ENCODE measurements at regions not wholly inside any gene's neighbourhood (a gene's known extent, or its start where the extent isn't known, plus 50 kb on each side); places are given as distances from the start of the nearest gene placed in this dataset.

DNA sequence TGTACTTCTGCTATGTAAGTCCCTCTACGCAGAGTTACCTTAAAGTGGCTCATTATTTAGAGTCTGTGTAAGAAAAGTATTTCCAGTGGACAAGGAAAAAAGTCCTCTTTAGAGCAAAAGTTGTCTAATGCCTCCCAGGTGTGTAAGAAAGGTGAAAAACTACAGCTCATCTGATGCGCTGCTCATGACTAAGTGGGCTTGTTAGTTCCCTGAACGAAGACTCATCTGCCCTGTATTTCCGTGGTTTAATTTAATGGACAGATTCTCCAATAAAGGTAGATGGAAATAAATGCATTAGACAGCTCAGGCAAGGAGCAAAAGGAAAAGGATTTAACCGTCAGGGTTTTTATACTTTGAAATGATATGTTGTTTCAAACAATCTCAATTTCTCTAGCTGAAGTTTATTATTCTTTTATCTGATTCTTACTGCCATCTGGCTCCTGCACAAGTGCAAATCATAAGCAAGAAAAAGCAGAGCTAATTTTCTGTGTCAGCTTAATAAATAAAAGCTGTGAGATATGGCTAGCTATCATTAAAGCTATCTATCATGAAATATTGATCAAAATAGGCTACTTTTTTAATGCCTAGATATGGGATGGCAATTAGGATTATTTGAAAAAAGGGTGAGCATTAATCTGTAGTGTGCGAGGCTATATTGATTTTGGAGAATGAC lies 73.7 kb upstream of the PCDH9 start:
- H3K4me3 ChIP-seq (ENCODE audit: low read depth in 1 of 3, low read length in 3 of 3): no peak overlapping the region
- no peaks in the 10 kb centered on the region for H3K36me3 ChIP-seq (ENCODE audit: control insufficient read depth in 3 of 3, insufficient read depth in 2 of 3, low read depth in 1 of 3, low read length in 3 of 3)
- no peak for DNase-seq
- H3K4me1 ChIP-seq (ENCODE audit: control insufficient read depth in 3 of 3, insufficient read depth in 2 of 3, low read depth in 1 of 3, low read length in 2 of 3): no peaks in the 10 kb centered on the region
- H3K27me3 ChIP-seq (ENCODE audit: control insufficient read depth in 3 of 3, insufficient read depth in 3 of 3, low read length in 3 of 3): no peaks in the 10 kb centered on the region
- no peak for FAIRE-seq
- H3K9me3 ChIP-seq (ENCODE audit: control insufficient read depth in 2 of 2, insufficient read depth in 1 of 2, low read depth in 1 of 2, low read length in 1 of 2): no peaks in the 10 kb centered on the region
- no peak overlapping the region for H3K27ac ChIP-seq (ENCODE audit: low read depth in 1 of 3, low read length in 2 of 3)
- 49 to 58% (median 51%) methylated on average over 6 of the region's 6 CpGs for WGBS, 3 donors

DNA sequence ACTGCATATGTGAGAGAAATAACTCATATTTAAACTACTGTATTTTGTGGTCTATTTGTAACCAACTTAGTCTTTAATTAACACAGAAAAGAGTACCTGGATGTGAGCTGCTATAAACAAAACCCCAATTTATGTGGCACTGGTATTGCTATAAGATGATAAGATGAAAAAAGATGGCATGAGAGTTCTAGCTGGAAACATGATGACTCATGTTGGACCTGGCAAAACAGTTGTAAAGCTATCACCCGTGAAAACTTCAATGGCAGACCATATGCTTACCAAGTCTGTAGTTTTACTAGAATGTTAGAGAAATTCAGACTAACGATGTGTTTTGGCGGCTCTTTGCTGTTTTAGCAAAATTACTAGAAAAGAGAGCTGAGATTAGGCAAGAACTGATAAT lies 69.6 kb upstream of the PCDH9 start:
- Histone ChIP-seq H3K4me1 (ENCODE audit: control insufficient read depth in 3 of 3, insufficient read depth in 2 of 3, low read depth in 1 of 3, low read length in 2 of 3) (no peaks in the 10 kb centered on the region), H3K4me3 (ENCODE audit: low read depth in 1 of 3, low read length in 3 of 3) (no peak overlapping the region), H3K9me3 (ENCODE audit: control insufficient read depth in 2 of 2, insufficient read depth in 1 of 2, low read depth in 1 of 2, low read length in 1 of 2) (no peaks in the 10 kb centered on the region), H3K36me3 (ENCODE audit: control insufficient read depth in 3 of 3, insufficient read depth in 2 of 3, low read depth in 1 of 3, low read length in 3 of 3) (no peaks in the 10 kb centered on the region), H3K27ac (ENCODE audit: low read depth in 1 of 3, low read length in 2 of 3) (no peak overlapping the region), H3K27me3 (ENCODE audit: control insufficient read depth in 3 of 3, insufficient read depth in 3 of 3, low read length in 3 of 3) (no peaks in the 10 kb centered on the region)
- WGBS, 3 donors: 74 to 92% (median 79%) methylated on average over 3 of the region's 3 CpGs
- DNase-seq (no peak), FAIRE-seq (no peak)

DNA sequence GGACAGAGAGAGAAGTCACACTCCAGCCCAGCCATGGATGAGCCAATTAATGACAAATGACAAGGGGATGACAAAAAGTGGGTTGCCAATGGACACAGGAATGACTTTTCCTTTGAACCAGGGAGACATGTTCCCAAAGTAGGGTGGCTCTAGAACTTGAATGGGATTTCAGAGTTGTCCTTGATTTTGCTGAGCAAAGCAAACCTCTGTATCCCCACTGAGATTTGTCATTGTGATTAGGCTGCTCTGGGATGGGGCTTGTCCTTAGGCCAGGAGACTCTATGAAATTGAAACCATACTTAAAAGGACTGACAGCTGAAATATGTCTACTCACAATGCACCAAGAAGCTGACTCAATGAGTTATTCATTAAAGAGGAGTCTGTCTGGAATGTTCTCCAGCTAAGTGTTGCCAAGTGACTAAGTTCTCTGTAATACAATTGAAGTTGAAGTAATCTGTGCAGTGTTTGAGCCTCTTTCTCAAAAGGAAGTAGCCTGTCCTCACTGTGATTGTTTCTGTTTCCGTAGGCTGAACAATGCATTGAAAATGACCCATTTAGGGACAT lies 69.0 kb upstream of the PCDH9 start:
- Histone ChIP-seq H3K9me3 (ENCODE audit: control insufficient read depth in 2 of 2, insufficient read depth in 1 of 2, low read depth in 1 of 2, low read length in 1 of 2) (no peaks in the 10 kb centered on the region), H3K4me1 (ENCODE audit: control insufficient read depth in 3 of 3, insufficient read depth in 2 of 3, low read depth in 1 of 3, low read length in 2 of 3) (no peaks in the 10 kb centered on the region), H3K4me3 (ENCODE audit: low read depth in 1 of 3, low read length in 3 of 3) (no peak overlapping the region), H3K36me3 (ENCODE audit: control insufficient read depth in 3 of 3, insufficient read depth in 2 of 3, low read depth in 1 of 3, low read length in 3 of 3) (no peaks in the 10 kb centered on the region), H3K27me3 (ENCODE audit: control insufficient read depth in 3 of 3, insufficient read depth in 3 of 3, low read length in 3 of 3) (no peaks in the 10 kb centered on the region), H3K27ac (ENCODE audit: low read depth in 1 of 3, low read length in 2 of 3) (no peak overlapping the region)
- FAIRE-seq (no peak), DNase-seq (no peak)
- 71 to 88% (median 83%) methylated on average over 1 of the region's 1 CpG for WGBS, 3 donors

DNA sequence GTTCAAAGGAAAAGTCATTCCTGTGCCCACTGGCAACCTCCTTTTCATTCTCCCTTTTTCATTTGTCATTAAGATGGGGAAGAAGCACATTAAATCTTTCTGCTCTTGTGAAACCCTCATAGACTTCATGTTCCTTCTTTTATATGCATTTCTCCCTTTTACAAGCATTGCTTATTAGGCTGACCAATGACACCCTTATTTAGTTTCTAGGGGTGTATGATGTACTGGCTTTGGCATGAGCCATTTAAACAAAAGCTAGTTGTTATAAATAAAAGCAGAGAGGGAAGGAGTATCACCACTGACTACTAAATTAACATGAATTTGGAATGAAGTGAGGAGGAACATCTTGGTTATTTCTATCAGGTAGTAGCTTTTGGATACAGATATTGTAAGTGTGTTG lies 68.2 kb upstream of the PCDH9 start:
- H3K4me1 ChIP-seq (ENCODE audit: control insufficient read depth in 3 of 3, insufficient read depth in 2 of 3, low read depth in 1 of 3, low read length in 2 of 3): no peaks in the 10 kb centered on the region
- H3K36me3 ChIP-seq (ENCODE audit: control insufficient read depth in 3 of 3, insufficient read depth in 2 of 3, low read depth in 1 of 3, low read length in 3 of 3): no peaks in the 10 kb centered on the region
- no peak overlapping the region for H3K4me3 ChIP-seq (ENCODE audit: low read depth in 1 of 3, low read length in 3 of 3)
- DNase-seq: no peak
- FAIRE-seq: no peak
- H3K27me3 ChIP-seq (ENCODE audit: control insufficient read depth in 3 of 3, insufficient read depth in 3 of 3, low read length in 3 of 3): no peaks in the 10 kb centered on the region
- no peaks in the 10 kb centered on the region for H3K9me3 ChIP-seq (ENCODE audit: control insufficient read depth in 2 of 2, insufficient read depth in 1 of 2, low read depth in 1 of 2, low read length in 1 of 2)
- no peak overlapping the region for H3K27ac ChIP-seq (ENCODE audit: low read depth in 1 of 3, low read length in 2 of 3)

- H3K4me3 ChIP-seq (ENCODE audit: low read depth in 1 of 3, low read length in 3 of 3): no peak overlapping the region
- no peak overlapping the region for H3K27ac ChIP-seq (ENCODE audit: low read depth in 1 of 3, low read length in 2 of 3)
- no peaks in the 10 kb centered on the region for H3K36me3 ChIP-seq (ENCODE audit: control insufficient read depth in 3 of 3, insufficient read depth in 2 of 3, low read depth in 1 of 3, low read length in 3 of 3)
- H3K27me3 ChIP-seq (ENCODE audit: control insufficient read depth in 3 of 3, insufficient read depth in 3 of 3, low read length in 3 of 3): no peaks in the 10 kb centered on the region
- FAIRE-seq: no peak
- no peak for DNase-seq
- 85 to 88% (median 87%) methylated on average over 2 of the region's 2 CpGs for WGBS, 3 donors
- no peaks in the 10 kb centered on the region for H3K4me1 ChIP-seq (ENCODE audit: control insufficient read depth in 3 of 3, insufficient read depth in 2 of 3, low read depth in 1 of 3, low read length in 2 of 3)
- no peaks in the 10 kb centered on the region for H3K9me3 ChIP-seq (ENCODE audit: control insufficient read depth in 2 of 2, insufficient read depth in 1 of 2, low read depth in 1 of 2, low read length in 1 of 2)
Measured at GRCh38 chr13:67296511-67296910, 66.4 kb upstream of the PCDH9 start.

DNA sequence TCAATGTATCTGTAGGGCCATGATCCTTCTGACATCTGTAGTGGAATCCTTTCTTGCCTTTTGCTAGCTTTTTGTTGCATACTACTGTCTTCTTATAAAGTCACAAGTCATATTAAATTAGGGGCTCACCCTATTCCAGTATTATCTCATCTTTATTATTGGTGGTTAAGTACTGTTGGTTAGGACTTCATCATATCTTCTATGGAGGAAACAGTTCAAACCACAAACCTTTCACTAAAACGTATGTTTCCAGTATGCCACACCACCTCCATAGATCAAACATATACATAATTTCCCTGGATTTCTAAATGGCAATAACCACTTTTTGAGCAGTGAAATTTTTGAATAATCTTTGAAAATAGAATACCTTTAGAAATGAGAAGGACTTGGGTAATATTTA lies 62.8 kb upstream of the PCDH9 start:
- WGBS, 3 donors: 41 to 68% (median 59%) methylated on average over 1 of the region's 1 CpG
- Histone ChIP-seq H3K4me1 (ENCODE audit: control insufficient read depth in 3 of 3, insufficient read depth in 2 of 3, low read depth in 1 of 3, low read length in 2 of 3) (no peaks in the 10 kb centered on the region), H3K36me3 (ENCODE audit: control insufficient read depth in 3 of 3, insufficient read depth in 2 of 3, low read depth in 1 of 3, low read length in 3 of 3) (no peaks in the 10 kb centered on the region), H3K9me3 (ENCODE audit: control insufficient read depth in 2 of 2, insufficient read depth in 1 of 2, low read depth in 1 of 2, low read length in 1 of 2) (no peaks in the 10 kb centered on the region), H3K27me3 (ENCODE audit: control insufficient read depth in 3 of 3, insufficient read depth in 3 of 3, low read length in 3 of 3) (no peaks in the 10 kb centered on the region), H3K4me3 (ENCODE audit: low read depth in 1 of 3, low read length in 3 of 3) (no peak overlapping the region), H3K27ac (ENCODE audit: low read depth in 1 of 3, low read length in 2 of 3) (no peak overlapping the region)
- DNase-seq (no peak), FAIRE-seq (no peak)

- DNase-seq (no peak), FAIRE-seq (no peak)
- 83 to 94% (median 94%) methylated on average over 1 of the region's 1 CpG for WGBS, 3 donors
- Histone ChIP-seq H3K4me1 (ENCODE audit: control insufficient read depth in 3 of 3, insufficient read depth in 2 of 3, low read depth in 1 of 3, low read length in 2 of 3) (no peaks in the 10 kb centered on the region), H3K27ac (ENCODE audit: low read depth in 1 of 3, low read length in 2 of 3) (no peak overlapping the region), H3K4me3 (ENCODE audit: low read depth in 1 of 3, low read length in 3 of 3) (no peak overlapping the region), H3K36me3 (ENCODE audit: control insufficient read depth in 3 of 3, insufficient read depth in 2 of 3, low read depth in 1 of 3, low read length in 3 of 3) (no peaks in the 10 kb centered on the region), H3K27me3 (ENCODE audit: control insufficient read depth in 3 of 3, insufficient read depth in 3 of 3, low read length in 3 of 3) (no peaks in the 10 kb centered on the region), H3K9me3 (ENCODE audit: control insufficient read depth in 2 of 2, insufficient read depth in 1 of 2, low read depth in 1 of 2, low read length in 1 of 2) (no peaks in the 10 kb centered on the region)
Measured at GRCh38 chr13:67285611-67286010, 55.5 kb upstream of the PCDH9 start.

DNA sequence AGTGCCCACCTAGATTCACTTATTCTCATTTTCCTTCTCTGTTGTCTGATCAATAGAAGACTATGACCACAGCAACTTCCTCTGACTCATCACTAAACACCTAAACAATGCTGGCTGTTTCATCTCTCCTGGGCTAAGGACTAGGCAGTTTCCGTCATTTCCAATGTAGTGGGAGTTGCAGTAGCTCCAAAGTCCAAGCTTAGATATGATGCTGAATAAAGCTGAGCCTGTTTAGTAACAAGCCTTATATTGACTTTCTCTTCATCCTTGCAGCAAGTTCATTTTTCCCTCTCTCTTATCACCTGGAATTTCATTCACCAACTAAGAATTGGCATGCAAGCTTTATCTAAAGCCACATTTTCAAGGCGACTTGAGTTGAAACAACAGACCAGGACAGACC lies 53.5 kb upstream of the PCDH9 start:
- Histone ChIP-seq H3K4me1 (ENCODE audit: control insufficient read depth in 3 of 3, insufficient read depth in 2 of 3, low read depth in 1 of 3, low read length in 2 of 3) (no peaks in the 10 kb centered on the region), H3K27ac (ENCODE audit: low read depth in 1 of 3, low read length in 2 of 3) (no peak overlapping the region), H3K4me3 (ENCODE audit: low read depth in 1 of 3, low read length in 3 of 3) (no peak overlapping the region), H3K36me3 (ENCODE audit: control insufficient read depth in 3 of 3, insufficient read depth in 2 of 3, low read depth in 1 of 3, low read length in 3 of 3) (no peaks in the 10 kb centered on the region), H3K27me3 (ENCODE audit: control insufficient read depth in 3 of 3, insufficient read depth in 3 of 3, low read length in 3 of 3) (no peaks in the 10 kb centered on the region), H3K9me3 (ENCODE audit: control insufficient read depth in 2 of 2, insufficient read depth in 1 of 2, low read depth in 1 of 2, low read length in 1 of 2) (no peaks in the 10 kb centered on the region)
- peak in 1 of 2 donors; percentile 28 for DNase-seq
- no peak for FAIRE-seq
- 15 to 64% (median 30%) methylated on average over 2 of the region's 2 CpGs for WGBS, 3 donors

DNA sequence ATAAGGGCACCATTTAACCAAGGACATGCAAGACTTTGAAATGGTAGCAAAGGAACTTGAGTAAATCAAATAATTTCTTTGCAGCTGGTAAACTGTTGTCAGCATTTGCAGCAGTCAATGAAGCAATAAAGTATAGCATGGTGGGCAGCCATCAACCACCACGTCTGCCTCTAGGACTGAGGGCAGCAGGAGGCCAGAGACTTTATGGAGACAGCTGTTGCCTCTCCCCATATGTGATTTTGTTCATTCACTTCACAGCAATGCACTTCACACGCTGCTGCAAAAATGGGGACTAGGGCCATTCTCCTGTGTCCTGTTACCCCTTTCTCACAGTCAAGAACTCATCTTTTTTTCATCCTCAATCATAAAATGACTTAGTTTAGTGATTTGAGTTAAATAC lies 51.3 kb upstream of the PCDH9 start:
- Histone ChIP-seq H3K36me3 (ENCODE audit: control insufficient read depth in 3 of 3, insufficient read depth in 2 of 3, low read depth in 1 of 3, low read length in 3 of 3) (no peaks in the 10 kb centered on the region), H3K27me3 (ENCODE audit: control insufficient read depth in 3 of 3, insufficient read depth in 3 of 3, low read length in 3 of 3) (no peaks in the 10 kb centered on the region), H3K4me1 (ENCODE audit: control insufficient read depth in 3 of 3, insufficient read depth in 2 of 3, low read depth in 1 of 3, low read length in 2 of 3) (no peaks in the 10 kb centered on the region), H3K4me3 (ENCODE audit: low read depth in 1 of 3, low read length in 3 of 3) (no peak overlapping the region), H3K27ac (ENCODE audit: low read depth in 1 of 3, low read length in 2 of 3) (no peak overlapping the region), H3K9me3 (ENCODE audit: control insufficient read depth in 2 of 2, insufficient read depth in 1 of 2, low read depth in 1 of 2, low read length in 1 of 2) (no peaks in the 10 kb centered on the region)
- 49 to 56% (median 53%) methylated on average over 2 of the region's 2 CpGs for WGBS, 3 donors
- DNase-seq (no peak), FAIRE-seq (no peak)
